GM21529 (cell line): ENCODE measurements at regions not wholly inside any gene's neighbourhood (a gene's known extent, or its start where the extent isn't known, plus 50 kb on each side); places are given as distances from the start of the nearest gene placed in this dataset.
"Not testable (repeated sequence)": the region's sequence is repeated elsewhere in the genome, so short reads cannot be mapped to it uniquely, and the experiment has no call there.

Source experiments
- ATAC-seq: cut with Tn5 transposase; IDR thresholded peaks from one replicate; pipeline ENCODE4 v1.9.1; 2021; ENCODE audit not compliant: unreplicated experiment

GRCh38 chr10:30765022-30765615 lies 135.6 kb upstream of the LYZL2 start:
- no peak for ATAC-seq

- ATAC-seq: no peak
Observed at GRCh38 chr10:30763918-30764317, 134.4 kb upstream of the LYZL2 start.

- ATAC-seq: no peak
Observed at GRCh38 chr10:30762620-30763019, 133.1 kb upstream of the LYZL2 start.

GRCh38 chr10:30759423-30759822 lies 129.9 kb upstream of the LYZL2 start:
- no peak for ATAC-seq

GRCh38 chr10:30758338-30758737 lies 128.8 kb upstream of the LYZL2 start:
- no peak for ATAC-seq

GRCh38 chr10:30756896-30757295 lies 127.3 kb upstream of the LYZL2 start:
- ATAC-seq: no peak

- no peak for ATAC-seq
Observed at GRCh38 chr10:30756151-30756550, 126.6 kb upstream of the LYZL2 start.

GRCh38 chr10:30755441-30755953 lies 125.9 kb upstream of the LYZL2 start:
- no peak for ATAC-seq

GRCh38 chr10:30752481-30752881 lies 122.9 kb upstream of the LYZL2 start:
- ATAC-seq: no peak

- no peak for ATAC-seq
Observed at GRCh38 chr10:30751678-30752331, 122.3 kb upstream of the LYZL2 start.

- peak; percentile 58 for ATAC-seq
Observed at GRCh38 chr10:30750971-30751677, 121.6 kb upstream of the LYZL2 start.

- no peak for ATAC-seq
Observed at GRCh38 chr10:30749385-30749784, 119.8 kb upstream of the LYZL2 start.

GRCh38 chr10:30748152-30748973 lies 118.8 kb upstream of the LYZL2 start:
- ATAC-seq: no peak

- ATAC-seq: peak; percentile 48
Observed at GRCh38 chr10:30747633-30748032, 118.1 kb upstream of the LYZL2 start.

GRCh38 chr10:30745953-30746352 lies 116.4 kb upstream of the LYZL2 start:
- no peak for ATAC-seq

GRCh38 chr10:30744106-30744505 lies 114.6 kb upstream of the LYZL2 start:
- ATAC-seq: no peak

GRCh38 chr10:30743586-30743985 lies 114.0 kb upstream of the LYZL2 start:
- ATAC-seq: no peak

- ATAC-seq: peak; percentile 80
Observed at GRCh38 chr10:30742471-30742870, 112.9 kb upstream of the LYZL2 start.

GRCh38 chr10:30740774-30741173 lies 111.2 kb upstream of the LYZL2 start:
- ATAC-seq: not testable (repeated sequence)

GRCh38 chr10:30738416-30738815 lies 108.9 kb upstream of the LYZL2 start:
- ATAC-seq: no peak

- peak; percentile 40 for ATAC-seq
Observed at GRCh38 chr10:30737931-30738391, 108.4 kb upstream of the LYZL2 start.
